ENCODE measurements at regions not wholly inside any gene's neighbourhood (a gene's known extent, or its start where the extent isn't known, plus 50 kb on each side); places are given as distances from the start of the nearest gene placed in this dataset.

DNA sequence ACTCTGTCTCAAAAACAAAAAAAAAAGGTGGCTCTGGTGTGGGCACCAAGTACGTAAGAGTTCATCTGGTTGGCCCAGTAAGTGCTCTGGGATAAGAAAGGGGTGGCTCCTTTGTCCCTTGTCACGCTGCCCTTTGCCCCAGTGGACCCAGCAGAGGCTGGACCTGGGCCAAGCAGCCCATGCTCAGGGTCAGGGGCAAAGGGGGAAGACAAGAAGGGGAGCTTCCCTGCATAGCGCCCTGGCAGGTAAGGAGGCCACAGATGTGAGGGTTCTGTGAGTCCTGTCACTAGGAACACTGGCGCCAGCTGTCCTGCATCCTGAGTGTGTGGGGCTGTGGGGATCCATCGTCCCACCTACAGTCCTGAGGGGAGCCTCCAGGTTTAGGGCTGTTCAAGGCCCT, 65.3 kb downstream of the GADD45G start:
- TF ChIP-seq, protein P1, sequence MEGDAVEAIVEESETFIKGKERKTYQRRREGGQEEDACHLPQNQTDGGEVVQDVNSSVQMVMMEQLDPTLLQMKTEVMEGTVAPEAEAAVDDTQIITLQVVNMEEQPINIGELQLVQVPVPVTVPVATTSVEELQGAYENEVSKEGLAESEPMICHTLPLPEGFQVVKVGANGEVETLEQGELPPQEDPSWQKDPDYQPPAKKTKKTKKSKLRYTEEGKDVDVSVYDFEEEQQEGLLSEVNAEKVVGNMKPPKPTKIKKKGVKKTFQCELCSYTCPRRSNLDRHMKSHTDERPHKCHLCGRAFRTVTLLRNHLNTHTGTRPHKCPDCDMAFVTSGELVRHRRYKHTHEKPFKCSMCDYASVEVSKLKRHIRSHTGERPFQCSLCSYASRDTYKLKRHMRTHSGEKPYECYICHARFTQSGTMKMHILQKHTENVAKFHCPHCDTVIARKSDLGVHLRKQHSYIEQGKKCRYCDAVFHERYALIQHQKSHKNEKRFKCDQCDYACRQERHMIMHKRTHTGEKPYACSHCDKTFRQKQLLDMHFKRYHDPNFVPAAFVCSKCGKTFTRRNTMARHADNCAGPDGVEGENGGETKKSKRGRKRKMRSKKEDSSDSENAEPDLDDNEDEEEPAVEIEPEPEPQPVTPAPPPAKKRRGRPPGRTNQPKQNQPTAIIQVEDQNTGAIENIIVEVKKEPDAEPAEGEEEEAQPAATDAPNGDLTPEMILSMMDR (conservative IDR thresholded peaks at IDR 0.05 in 1 of 2, IDR thresholded peaks at IDR 0.05 in 1 of 2; ENCODE audit: extremely low read depth in 1 of 2, insufficient read depth in 1 of 2, low read depth in 1 of 2, low read length in 2 of 2), result no peak
- TF ChIP-seq EZH2 (IDR thresholded peaks at IDR 0.05; ENCODE audit: borderline replicate concordance, low read length), result no peak

All from mammary epithelial cell (primary cell).